ENCODE measurements at regions not wholly inside any gene's neighbourhood (a gene's known extent, or its start where the extent isn't known, plus 50 kb on each side); places are given as distances from the start of the nearest gene placed in this dataset.

DNA sequence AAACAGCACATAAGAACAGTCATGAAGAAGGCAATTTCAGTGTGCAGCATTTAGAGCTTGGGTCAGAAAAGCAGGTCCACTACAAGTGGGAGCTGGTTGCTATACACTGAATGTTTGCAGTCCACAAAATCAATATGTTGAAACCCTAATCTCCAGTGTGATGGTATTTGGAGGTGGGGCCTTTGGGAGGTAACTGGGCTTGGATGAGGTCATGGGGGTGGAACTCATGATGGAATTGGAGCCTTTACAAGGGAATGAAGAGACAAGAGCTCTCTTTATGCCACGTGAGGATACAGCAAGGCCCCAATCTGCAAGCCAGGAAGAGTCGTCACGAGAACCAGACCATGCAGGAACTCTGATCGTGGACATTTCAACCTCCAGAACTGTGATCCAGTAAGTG, 216.7 kb upstream of the SLC35B3 start:
- TF ChIP-seq GATA2 (IDR thresholded peaks at IDR 0.05; ENCODE audit: low read depth, low read length) (no peak), GATA3 (IDR thresholded peaks at IDR 0.05; ENCODE audit: low read depth, low read length) (no peak)

Measured in SH-SY5Y (cell line).